ENCODE measurements at regions not wholly inside any gene's neighbourhood (a gene's known extent, or its start where the extent isn't known, plus 50 kb on each side); places are given as distances from the start of the nearest gene placed in this dataset.

DNA sequence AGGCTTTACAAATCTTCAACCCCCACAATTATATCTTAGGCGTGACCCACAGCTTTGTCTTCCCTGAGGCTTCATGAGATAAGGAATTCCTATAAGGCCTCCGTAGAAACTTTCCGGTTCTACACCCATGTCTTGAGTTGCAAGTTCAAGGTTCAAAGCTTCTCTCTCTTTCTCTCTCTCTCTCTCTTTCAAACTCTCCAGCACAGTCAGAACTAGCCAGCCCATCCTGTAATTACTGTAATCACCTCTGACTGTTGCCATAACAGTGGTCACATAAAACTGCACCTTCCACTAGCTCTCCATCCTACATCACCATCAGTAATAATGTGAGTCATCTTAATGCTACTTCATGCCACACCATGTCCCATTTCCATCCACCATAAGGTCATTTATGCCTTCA, 90.0 kb upstream of the NFASC start:
- TF ChIP-seq, protein P1, sequence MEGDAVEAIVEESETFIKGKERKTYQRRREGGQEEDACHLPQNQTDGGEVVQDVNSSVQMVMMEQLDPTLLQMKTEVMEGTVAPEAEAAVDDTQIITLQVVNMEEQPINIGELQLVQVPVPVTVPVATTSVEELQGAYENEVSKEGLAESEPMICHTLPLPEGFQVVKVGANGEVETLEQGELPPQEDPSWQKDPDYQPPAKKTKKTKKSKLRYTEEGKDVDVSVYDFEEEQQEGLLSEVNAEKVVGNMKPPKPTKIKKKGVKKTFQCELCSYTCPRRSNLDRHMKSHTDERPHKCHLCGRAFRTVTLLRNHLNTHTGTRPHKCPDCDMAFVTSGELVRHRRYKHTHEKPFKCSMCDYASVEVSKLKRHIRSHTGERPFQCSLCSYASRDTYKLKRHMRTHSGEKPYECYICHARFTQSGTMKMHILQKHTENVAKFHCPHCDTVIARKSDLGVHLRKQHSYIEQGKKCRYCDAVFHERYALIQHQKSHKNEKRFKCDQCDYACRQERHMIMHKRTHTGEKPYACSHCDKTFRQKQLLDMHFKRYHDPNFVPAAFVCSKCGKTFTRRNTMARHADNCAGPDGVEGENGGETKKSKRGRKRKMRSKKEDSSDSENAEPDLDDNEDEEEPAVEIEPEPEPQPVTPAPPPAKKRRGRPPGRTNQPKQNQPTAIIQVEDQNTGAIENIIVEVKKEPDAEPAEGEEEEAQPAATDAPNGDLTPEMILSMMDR (IDR thresholded peaks at IDR 0.05), result no peak
- TF ChIP-seq TEAD1 (CRISPR knock-in tag; IDR thresholded peaks at IDR 0.05) (no peak), E2F1 (CRISPR knock-in tag; IDR thresholded peaks at IDR 0.05) (no peak), ZNF263 (CRISPR knock-in tag; IDR thresholded peaks at IDR 0.05; ENCODE audit: low read depth) (no peak), TEAD4 (CRISPR knock-in tag; IDR thresholded peaks at IDR 0.05) (no peak), ZNF121 (CRISPR knock-in tag; IDR thresholded peaks at IDR 0.05) (no peak)
- TF ChIP-seq, protein P2, sequence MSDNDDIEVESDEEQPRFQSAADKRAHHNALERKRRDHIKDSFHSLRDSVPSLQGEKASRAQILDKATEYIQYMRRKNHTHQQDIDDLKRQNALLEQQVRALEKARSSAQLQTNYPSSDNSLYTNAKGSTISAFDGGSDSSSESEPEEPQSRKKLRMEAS (CRISPR knock-in tag; IDR thresholded peaks at IDR 0.05), result no peak
- TF ChIP-seq, protein P3, sequence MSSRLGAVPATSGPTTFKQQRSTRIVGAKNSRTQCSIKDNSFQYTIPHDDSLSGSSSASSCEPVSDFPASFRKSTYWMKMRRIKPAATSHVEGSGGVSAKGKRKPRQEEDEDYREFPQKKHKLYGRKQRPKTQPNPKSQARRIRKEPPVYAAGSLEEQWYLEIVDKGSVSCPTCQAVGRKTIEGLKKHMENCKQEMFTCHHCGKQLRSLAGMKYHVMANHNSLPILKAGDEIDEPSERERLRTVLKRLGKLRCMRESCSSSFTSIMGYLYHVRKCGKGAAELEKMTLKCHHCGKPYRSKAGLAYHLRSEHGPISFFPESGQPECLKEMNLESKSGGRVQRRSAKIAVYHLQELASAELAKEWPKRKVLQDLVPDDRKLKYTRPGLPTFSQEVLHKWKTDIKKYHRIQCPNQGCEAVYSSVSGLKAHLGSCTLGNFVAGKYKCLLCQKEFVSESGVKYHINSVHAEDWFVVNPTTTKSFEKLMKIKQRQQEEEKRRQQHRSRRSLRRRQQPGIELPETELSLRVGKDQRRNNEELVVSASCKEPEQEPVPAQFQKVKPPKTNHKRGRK (CRISPR knock-in tag; IDR thresholded peaks at IDR 0.05; ENCODE audit: borderline replicate concordance), result no peak
